PC-3 (cell line): ENCODE measurements at regions not wholly inside any gene's neighbourhood (a gene's known extent, or its start where the extent isn't known, plus 50 kb on each side); places are given as distances from the start of the nearest gene placed in this dataset.

Experiments used
- ATAC-seq: fragments of 200-7000 bp; cut with Tn5 transposase; 2 replicates; pipeline ENCODE4 v1.9.1; 2020; ENCODE audit warnings: mild to moderate bottlenecking, moderate library complexity
- BruUV-seq: library from RNA; stranded (reverse); fragments of 400-500 nt; replicated peaks from 2 replicates; lab custom pipeline; 2021; lab: Mats Ljungman, UMichigan
- CTCF ChIA-PET: fragments of 300-600 bp; sonication (Branson Sonifier 250); formaldehyde crosslinking; loops from one replicate; lab custom pipeline; 2022; ENCODE audit warnings: antibody characterized with exemption; lab: Charles Lee
- POLR2A ChIA-PET: fragments of 300-600 bp; sonication (Branson Sonifier 250); formaldehyde crosslinking; loops from one replicate; lab custom pipeline; 2022; ENCODE audit warnings: antibody characterized with exemption; ENCODE audit not compliant: unreplicated experiment; lab: Charles Lee
- DNase-seq: peaks from one replicate; pipeline ENCODE4 v3.0.0-alpha.2; 2015
- H2AFZ ChIP-seq: fragments of 300-600 bp; sonication (generic); 2 replicates; pipeline ENCODE4 v1.6.0; 2016; ENCODE audit warnings: antibody characterized with exemption, low read length
- H3F3A ChIP-seq: fragments of 300-600 bp; sonication (generic); one replicate; pipeline ENCODE4 v1.6.0; 2017; ENCODE audit warnings: antibody characterized with exemption, low read length, control low read depth, mild to moderate bottlenecking; ENCODE audit not compliant: unreplicated experiment
- H3K27ac ChIP-seq: fragments of 300-600 bp; sonication (generic); 2 replicates; pipeline ENCODE4 v1.5.1; 2016; ENCODE audit warnings: mild to moderate bottlenecking, low read length
- H3K27me3 ChIP-seq: fragments of 300-600 bp; sonication (generic); 2 replicates; pipeline ENCODE4 v1.6.1; 2016; ENCODE audit warnings: low read length, mixed read lengths
- H3K36me3 ChIP-seq: fragments of 300-600 bp; sonication (generic); 2 replicates; pipeline ENCODE4 v1.6.1; 2016; ENCODE audit warnings: low read depth, mixed run types, low read length, mixed read lengths
- H3K4me1 ChIP-seq: fragments of 300-600 bp; sonication (generic); 2 replicates; pipeline ENCODE4 v1.5.1; 2016; ENCODE audit warnings: low read length; ENCODE audit not compliant: insufficient read depth
- H3K4me2 ChIP-seq: fragments of 300-600 bp; sonication (generic); 2 replicates; pipeline ENCODE4 v1.6.0; 2016; ENCODE audit warnings: low read length
- H3K4me3 ChIP-seq: fragments of 300-600 bp; sonication (generic); 2 replicates; pipeline ENCODE4 v1.5.1; 2016; ENCODE audit warnings: mild to moderate bottlenecking, low read length, mixed read lengths
- H3K79me2 ChIP-seq: fragments of 300-600 bp; sonication (generic); 2 replicates; pipeline ENCODE4 v1.6.1; 2017; ENCODE audit warnings: low read length, mixed read lengths
- H3K9ac ChIP-seq: fragments of 300-600 bp; sonication (generic); 2 replicates; pipeline ENCODE4 v1.6.0; 2016; ENCODE audit warnings: mild to moderate bottlenecking, low read length
- H3K9me2 ChIP-seq: fragments of 300-600 bp; sonication (generic); replicated peaks from 2 replicates; pipeline ENCODE4 v1.6.1; 2016; ENCODE audit warnings: mixed run types, low read length, mixed read lengths
- H3K9me3 ChIP-seq: fragments of 300-600 bp; sonication (generic); 2 replicates; pipeline ENCODE4 v1.6.1; 2016; ENCODE audit warnings: low read length, mixed read lengths
- H4K20me1 ChIP-seq: fragments of 300-600 bp; sonication (generic); 2 replicates; pipeline ENCODE4 v1.6.1; 2016; ENCODE audit warnings: low read length, mixed read lengths
- CTCF ChIP-seq: fragments of 300-600 bp; sonication (generic); conservative IDR thresholded peaks from 2 replicates; pipeline ENCODE4 v1.5.1; 2017; ENCODE audit warnings: antibody characterized with exemption, low read depth, mild to moderate bottlenecking, low read length
- EZH2 ChIP-seq: fragments of 300-600 bp; sonication (generic); IDR thresholded peaks from one replicate; pipeline ENCODE4 v1.6.1; 2017; ENCODE audit warnings: antibody characterized with exemption, mild to moderate bottlenecking, low read length; ENCODE audit not compliant: unreplicated experiment
- EZH2phosphoT487 ChIP-seq: fragments of 300-600 bp; sonication (generic); IDR thresholded peaks from 2 replicates; pipeline ENCODE4 v1.6.1; 2018; ENCODE audit warnings: mild to moderate bottlenecking, antibody characterized with exemption, low read length, borderline replicate concordance
- intact Hi-C: fragments of 100-400 bp; cut with micrococcal nuclease; formaldehyde crosslinking; loops from 2 replicates; pipeline ENCODE4 v1.9.0; 2023

- Histone ChIP-seq H3K36me3 (no peaks in the 10 kb centered on the region), H4K20me1 (no peaks in the 10 kb centered on the region), H3K9me3 (no peaks in the 10 kb centered on the region), H3K9me2 (no peaks in the 10 kb centered on the region), H2AFZ (no peak overlapping the region), H3F3A (no peaks in the 10 kb centered on the region), H3K9ac (no peak overlapping the region), H3K4me1 (no peaks in the 10 kb centered on the region), H3K4me3 (no peak overlapping the region), H3K79me2 (no peaks in the 10 kb centered on the region), H3K27me3 (peaks cover 74% of the 10 kb centered on the region), H3K27ac (no peak overlapping the region), H3K4me2 (no peak overlapping the region)
- intact Hi-C loops: no loop called here
- no peak for ATAC-seq
- no peak for DNase-seq
- ChIA-PET CTCF (interaction anchor here (0.6 kb wide), 1 partner anchor 183 kb away, joined by 5 read pairs; no protein-coding TSS in a partner anchor), POLR2A (no interaction called here)
- no TSS peak for BruUV-seq
- TF ChIP-seq CTCF (no peak), EZH2phosphoT487 (no peak), EZH2 (no peak)
Measured at GRCh38 chr2:175312137-175312536, 130.6 kb upstream of the ATP5MC3 start.

- Histone ChIP-seq H3K9me2 (no peaks in the 10 kb centered on the region), H2AFZ (no peak overlapping the region), H4K20me1 (no peaks in the 10 kb centered on the region), H3K4me2 (no peak overlapping the region), H3K27ac (no peak overlapping the region), H3K9ac (no peak overlapping the region), H3K4me3 (no peak overlapping the region), H3K4me1 (no peaks in the 10 kb centered on the region), H3F3A (no peaks in the 10 kb centered on the region), H3K36me3 (no peaks in the 10 kb centered on the region), H3K9me3 (no peaks in the 10 kb centered on the region), H3K27me3 (peaks cover 67% of the 10 kb centered on the region), H3K79me2 (no peaks in the 10 kb centered on the region)
- ChIA-PET CTCF (no interaction called here), POLR2A (no interaction called here)
- TF ChIP-seq EZH2phosphoT487 (no peak), EZH2 (no peak), CTCF (no peak)
- no TSS peak for BruUV-seq
- no peak for DNase-seq
- no peak for ATAC-seq
- intact Hi-C loops: no loop called here
Measured at GRCh38 chr2:175310813-175311504, 129.4 kb upstream of the ATP5MC3 start.

- ChIA-PET POLR2A (no interaction called here), CTCF (no interaction called here)
- Histone ChIP-seq H3K9me3 (no peaks in the 10 kb centered on the region), H3K27ac (no peak overlapping the region), H3K4me3 (no peak overlapping the region), H3K9ac (no peak overlapping the region), H3K36me3 (no peaks in the 10 kb centered on the region), H2AFZ (no peak overlapping the region), H3K9me2 (no peaks in the 10 kb centered on the region), H3K27me3 (peaks cover 66% of the 10 kb centered on the region), H3K4me1 (no peaks in the 10 kb centered on the region), H3K79me2 (no peaks in the 10 kb centered on the region), H3K4me2 (no peak overlapping the region), H3F3A (no peaks in the 10 kb centered on the region), H4K20me1 (no peaks in the 10 kb centered on the region)
- no TSS peak for BruUV-seq
- intact Hi-C loops: loop anchor here (2.0 kb wide), 1 partner anchor 787 kb away; no protein-coding TSS in a partner anchor
- no peak for TF ChIP-seq EZH2
- peak; percentile 76 for TF ChIP-seq CTCF
- ATAC-seq (peak; percentile 81), DNase-seq (peak; percentile 50)
Measured at GRCh38 chr2:175309799-175310198, 128.3 kb upstream of the ATP5MC3 start.
